ENCODE measurements at regions not wholly inside any gene's neighbourhood (a gene's known extent, or its start where the extent isn't known, plus 50 kb on each side); places are given as distances from the start of the nearest gene placed in this dataset.

- TF ChIP-seq, protein P1, sequence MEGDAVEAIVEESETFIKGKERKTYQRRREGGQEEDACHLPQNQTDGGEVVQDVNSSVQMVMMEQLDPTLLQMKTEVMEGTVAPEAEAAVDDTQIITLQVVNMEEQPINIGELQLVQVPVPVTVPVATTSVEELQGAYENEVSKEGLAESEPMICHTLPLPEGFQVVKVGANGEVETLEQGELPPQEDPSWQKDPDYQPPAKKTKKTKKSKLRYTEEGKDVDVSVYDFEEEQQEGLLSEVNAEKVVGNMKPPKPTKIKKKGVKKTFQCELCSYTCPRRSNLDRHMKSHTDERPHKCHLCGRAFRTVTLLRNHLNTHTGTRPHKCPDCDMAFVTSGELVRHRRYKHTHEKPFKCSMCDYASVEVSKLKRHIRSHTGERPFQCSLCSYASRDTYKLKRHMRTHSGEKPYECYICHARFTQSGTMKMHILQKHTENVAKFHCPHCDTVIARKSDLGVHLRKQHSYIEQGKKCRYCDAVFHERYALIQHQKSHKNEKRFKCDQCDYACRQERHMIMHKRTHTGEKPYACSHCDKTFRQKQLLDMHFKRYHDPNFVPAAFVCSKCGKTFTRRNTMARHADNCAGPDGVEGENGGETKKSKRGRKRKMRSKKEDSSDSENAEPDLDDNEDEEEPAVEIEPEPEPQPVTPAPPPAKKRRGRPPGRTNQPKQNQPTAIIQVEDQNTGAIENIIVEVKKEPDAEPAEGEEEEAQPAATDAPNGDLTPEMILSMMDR (IDR thresholded peaks at IDR 0.05) = no peak
- TF ChIP-seq POLR2A (IDR thresholded peaks at IDR 0.05) = no peak
These were observed 291.8 kb downstream of the SOX9 start for GRCh38 chr17:72412650-72413076.

Data from Peyer's patch (tissue), 4 donors.